Fibroblast of lung (primary cell): ENCODE measurements at regions not wholly inside any gene's neighbourhood (a gene's known extent, or its start where the extent isn't known, plus 50 kb on each side); places are given as distances from the start of the nearest gene placed in this dataset.
A peak's percentile ranks its signal among the peaks of the same experiment; 100 is the strongest.

ENCODE experiments used
- DNase-seq, 2 donors: peaks; one replicate each; pipeline versions ENCODE4 v3.0.0 to v3.0.0-alpha.2; 2010; ENCODE audit warnings: low read depth in 2 of 2
- H2AFZ ChIP-seq: 2 replicates; pipeline ENCODE4 v1.5.1; 2012; ENCODE audit warnings: low read length, control low read depth, inconsistent platforms
- H3K27ac ChIP-seq: 2 replicates; pipeline ENCODE4 v1.5.1; 2011; ENCODE audit warnings: low read length, control low read depth; ENCODE audit not compliant: insufficient read depth
- H3K27me3 ChIP-seq: 2 replicates; pipeline ENCODE4 v1.5.1; 2011; ENCODE audit warnings: mild to moderate bottlenecking, low read length; ENCODE audit not compliant: control insufficient read depth, insufficient read depth
- H3K36me3 ChIP-seq: 2 replicates; pipeline ENCODE4 v1.5.1; 2011; ENCODE audit warnings: low read length; ENCODE audit not compliant: control insufficient read depth, insufficient read depth
- H3K4me1 ChIP-seq: 2 replicates; pipeline ENCODE4 v1.5.1; 2011; ENCODE audit warnings: low read length; ENCODE audit not compliant: control insufficient read depth, insufficient read depth; ENCODE audit errors: extremely low read depth
- H3K4me2 ChIP-seq: 2 replicates; pipeline ENCODE4 v1.5.1; 2011; ENCODE audit warnings: low read length, control low read depth; ENCODE audit not compliant: insufficient read depth; ENCODE audit errors: extremely low read depth
- H3K4me3 ChIP-seq, 4 experiments: fragments of 200-600 bp in 1 of 4; sonication (generic) in 1 of 4; replicated peaks in 1 of 4; 2 replicates each; pipeline ENCODE4 v1.5.1; 2011 to 2016; ENCODE audit warnings: low read length in 4 of 4, low read depth in 3 of 4, mild to moderate bottlenecking in 3 of 4, control low read depth in 2 of 4, inconsistent platforms in 1 of 4, mixed read lengths in 1 of 4; ENCODE audit not compliant: insufficient read depth in 1 of 4; ENCODE audit errors: control extremely low read depth in 1 of 4
- H3K79me2 ChIP-seq: 2 replicates; pipeline ENCODE4 v1.5.1; 2012; ENCODE audit warnings: mild to moderate bottlenecking, low read length, inconsistent platforms; ENCODE audit not compliant: control insufficient read depth, insufficient read depth
- H3K9ac ChIP-seq: 2 replicates; pipeline ENCODE4 v1.5.1; 2011; ENCODE audit warnings: mild to moderate bottlenecking, low read length, control low read depth; ENCODE audit not compliant: insufficient read depth
- H3K9me3 ChIP-seq: 2 replicates; pipeline ENCODE4 v1.5.1; 2012; ENCODE audit warnings: low read depth, low read length; ENCODE audit not compliant: control insufficient read depth, insufficient read depth
- H4K20me1 ChIP-seq: 2 replicates; pipeline ENCODE4 v1.5.1; 2011; ENCODE audit warnings: low read length; ENCODE audit not compliant: control insufficient read depth, insufficient read depth; ENCODE audit errors: extremely low read depth
- CTCF ChIP-seq, 2 donors: IDR thresholded peaks in 1 of 2; conservative IDR thresholded peaks in 1 of 2; 1 replicate in 1 of 2; 2 replicates in 1 of 2; pipeline ENCODE4 v1.5.1; 2011 to 2012; ENCODE audit warnings: low read length in 2 of 2, control low read depth in 1 of 2, inconsistent platforms in 1 of 2, low read depth in 1 of 2, mild to moderate bottlenecking in 1 of 2
- EZH2 ChIP-seq: IDR thresholded peaks from 2 replicates; pipeline ENCODE4 v1.5.1; 2012; ENCODE audit warnings: low read length, control low read depth, mild to moderate bottlenecking; ENCODE audit errors: missing control alignments

- no peak overlapping the region for H3K4me3 ChIP-seq
- H3K27me3 ChIP-seq = no peaks in the 10 kb centered on the region
- no peaks in the 10 kb centered on the region for H3K79me2 ChIP-seq
- peak; percentile 10 to 48 for DNase-seq
- H2AFZ ChIP-seq = no peak overlapping the region
- no peaks in the 10 kb centered on the region for H3K36me3 ChIP-seq
- TF ChIP-seq EZH2 (no peak), CTCF (conservative IDR thresholded peaks at IDR 0.05 in 1 of 2, IDR thresholded peaks at IDR 0.05 in 1 of 2; ENCODE audit: low read depth in 1 of 2, low read length in 2 of 2) (no peak)
- H3K4me1 ChIP-seq = no peaks in the 10 kb centered on the region
- no peak overlapping the region for H3K9ac ChIP-seq
- no peak overlapping the region for H3K27ac ChIP-seq
- H3K9me3 ChIP-seq = no peaks in the 10 kb centered on the region
- no peaks in the 10 kb centered on the region for H4K20me1 ChIP-seq
- H3K4me2 ChIP-seq = no peak overlapping the region
Measured at GRCh38 chrX:40871385-40872082, 136.2 kb upstream of the MED14 start.

GRCh38 chrX:40872351-40872750, 137.0 kb upstream of the MED14 start:
- Histone ChIP-seq H4K20me1 (no peaks in the 10 kb centered on the region), H3K4me3 (no peak overlapping the region), H2AFZ (no peak overlapping the region), H3K79me2 (no peaks in the 10 kb centered on the region), H3K27ac (no peak overlapping the region), H3K27me3 (no peaks in the 10 kb centered on the region), H3K9ac (no peak overlapping the region), H3K4me1 (no peaks in the 10 kb centered on the region), H3K9me3 (no peaks in the 10 kb centered on the region), H3K36me3 (no peaks in the 10 kb centered on the region), H3K4me2 (no peak overlapping the region)
- TF ChIP-seq EZH2 = no peak
- TF ChIP-seq CTCF (conservative IDR thresholded peaks at IDR 0.05 in 1 of 2, IDR thresholded peaks at IDR 0.05 in 1 of 2; ENCODE audit: low read depth in 1 of 2, low read length in 2 of 2) = no peak
- no peak for DNase-seq

GRCh38 chrX:40875476-40875875, 140.1 kb upstream of the MED14 start:
- Histone ChIP-seq H3K9me3 (no peaks in the 10 kb centered on the region), H3K27ac (no peak overlapping the region), H3K9ac (no peak overlapping the region), H3K4me3 (no peak overlapping the region), H2AFZ (no peak overlapping the region), H3K27me3 (no peaks in the 10 kb centered on the region), H3K4me2 (no peak overlapping the region), H4K20me1 (no peaks in the 10 kb centered on the region), H3K4me1 (no peaks in the 10 kb centered on the region), H3K79me2 (no peaks in the 10 kb centered on the region), H3K36me3 (no peaks in the 10 kb centered on the region)
- DNase-seq = peak in 1 of 2 donors; percentile 7
- no peak for TF ChIP-seq EZH2
- TF ChIP-seq CTCF (conservative IDR thresholded peaks at IDR 0.05 in 1 of 2, IDR thresholded peaks at IDR 0.05 in 1 of 2; ENCODE audit: low read depth in 1 of 2, low read length in 2 of 2) = no peak
